Activated CD8-positive, alpha-beta T cell treated with anti-CD3 and anti-CD28 coated beads for 36 hours (primary cell): ENCODE measurements at regions not wholly inside any gene's neighbourhood (a gene's known extent, or its start where the extent isn't known, plus 50 kb on each side); places are given as distances from the start of the nearest gene placed in this dataset.

Source experiments
- ATAC-seq: fragments of 200-7000 bp; cut with Tn5 transposase; one replicate; pipeline ENCODE4 v1.10.0; 2021; ENCODE audit warnings: mild to moderate bottlenecking, moderate library complexity
- CTCF ChIA-PET: fragments of 350-600 bp; sonication (Branson Sonifier 250); formaldehyde crosslinking; loops from one replicate; lab custom pipeline; 2021; ENCODE audit warnings: antibody characterized with exemption; lab: Charles Lee
- POLR2A ChIA-PET: fragments of 350-600 bp; sonication (Branson Sonifier 250); formaldehyde crosslinking; loops from one replicate; lab custom pipeline; 2021; ENCODE audit warnings: antibody characterized with exemption; lab: Charles Lee
- DNase-seq: peaks from one replicate; pipeline ENCODE4 v3.0.0-alpha.2; 2020
- H3K27ac Mint-ChIP-seq: one replicate; pipeline ENCODE4 v1.8.0; 2021; ENCODE audit warnings: mild to moderate bottlenecking, mixed read lengths
- H3K27me3 Mint-ChIP-seq: one replicate; pipeline ENCODE4 v1.8.0; 2021; ENCODE audit warnings: mixed read lengths
- H3K36me3 Mint-ChIP-seq: one replicate; pipeline ENCODE4 v1.8.0; 2021; ENCODE audit warnings: low read depth, mixed read lengths
- H3K4me1 Mint-ChIP-seq: one replicate; pipeline ENCODE4 v1.8.0; 2021; ENCODE audit warnings: low read depth, mixed read lengths
- H3K4me3 Mint-ChIP-seq: one replicate; pipeline ENCODE4 v1.8.0; 2021; ENCODE audit warnings: mild to moderate bottlenecking, moderate library complexity, mixed read lengths
- H3K9me3 Mint-ChIP-seq: one replicate; pipeline ENCODE4 v1.8.0; 2021; ENCODE audit warnings: mixed read lengths
- intact Hi-C: fragments of 100-400 bp; cut with micrococcal nuclease; formaldehyde crosslinking; loops from one replicate; pipeline ENCODE4 v1.10.0; 2022
- TF ChIP-seq, protein P1 (sequence below): fragments of 200-600 bp; IDR thresholded peaks from one replicate; pipeline ENCODE4 v1.8.0; 2022; ENCODE audit warnings: antibody characterized with exemption, mild to moderate bottlenecking

GRCh38 chr3:55167586-55168317 is 239.9 kb upstream of the LRTM1 start:
- TF ChIP-seq, protein P1, sequence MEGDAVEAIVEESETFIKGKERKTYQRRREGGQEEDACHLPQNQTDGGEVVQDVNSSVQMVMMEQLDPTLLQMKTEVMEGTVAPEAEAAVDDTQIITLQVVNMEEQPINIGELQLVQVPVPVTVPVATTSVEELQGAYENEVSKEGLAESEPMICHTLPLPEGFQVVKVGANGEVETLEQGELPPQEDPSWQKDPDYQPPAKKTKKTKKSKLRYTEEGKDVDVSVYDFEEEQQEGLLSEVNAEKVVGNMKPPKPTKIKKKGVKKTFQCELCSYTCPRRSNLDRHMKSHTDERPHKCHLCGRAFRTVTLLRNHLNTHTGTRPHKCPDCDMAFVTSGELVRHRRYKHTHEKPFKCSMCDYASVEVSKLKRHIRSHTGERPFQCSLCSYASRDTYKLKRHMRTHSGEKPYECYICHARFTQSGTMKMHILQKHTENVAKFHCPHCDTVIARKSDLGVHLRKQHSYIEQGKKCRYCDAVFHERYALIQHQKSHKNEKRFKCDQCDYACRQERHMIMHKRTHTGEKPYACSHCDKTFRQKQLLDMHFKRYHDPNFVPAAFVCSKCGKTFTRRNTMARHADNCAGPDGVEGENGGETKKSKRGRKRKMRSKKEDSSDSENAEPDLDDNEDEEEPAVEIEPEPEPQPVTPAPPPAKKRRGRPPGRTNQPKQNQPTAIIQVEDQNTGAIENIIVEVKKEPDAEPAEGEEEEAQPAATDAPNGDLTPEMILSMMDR: no peak
- no peak overlapping the region for H3K27ac Mint-ChIP-seq
- H3K4me3 Mint-ChIP-seq: no peak overlapping the region
- H3K9me3 Mint-ChIP-seq: no peaks in the 10 kb centered on the region
- H3K4me1 Mint-ChIP-seq: no peaks in the 10 kb centered on the region
- ChIA-PET CTCF (no interaction called here), POLR2A (no interaction called here)
- no peaks in the 10 kb centered on the region for H3K36me3 Mint-ChIP-seq
- ATAC-seq (no peak), DNase-seq (no peak)
- intact Hi-C loops: no loop called here
- no peaks in the 10 kb centered on the region for H3K27me3 Mint-ChIP-seq

DNA sequence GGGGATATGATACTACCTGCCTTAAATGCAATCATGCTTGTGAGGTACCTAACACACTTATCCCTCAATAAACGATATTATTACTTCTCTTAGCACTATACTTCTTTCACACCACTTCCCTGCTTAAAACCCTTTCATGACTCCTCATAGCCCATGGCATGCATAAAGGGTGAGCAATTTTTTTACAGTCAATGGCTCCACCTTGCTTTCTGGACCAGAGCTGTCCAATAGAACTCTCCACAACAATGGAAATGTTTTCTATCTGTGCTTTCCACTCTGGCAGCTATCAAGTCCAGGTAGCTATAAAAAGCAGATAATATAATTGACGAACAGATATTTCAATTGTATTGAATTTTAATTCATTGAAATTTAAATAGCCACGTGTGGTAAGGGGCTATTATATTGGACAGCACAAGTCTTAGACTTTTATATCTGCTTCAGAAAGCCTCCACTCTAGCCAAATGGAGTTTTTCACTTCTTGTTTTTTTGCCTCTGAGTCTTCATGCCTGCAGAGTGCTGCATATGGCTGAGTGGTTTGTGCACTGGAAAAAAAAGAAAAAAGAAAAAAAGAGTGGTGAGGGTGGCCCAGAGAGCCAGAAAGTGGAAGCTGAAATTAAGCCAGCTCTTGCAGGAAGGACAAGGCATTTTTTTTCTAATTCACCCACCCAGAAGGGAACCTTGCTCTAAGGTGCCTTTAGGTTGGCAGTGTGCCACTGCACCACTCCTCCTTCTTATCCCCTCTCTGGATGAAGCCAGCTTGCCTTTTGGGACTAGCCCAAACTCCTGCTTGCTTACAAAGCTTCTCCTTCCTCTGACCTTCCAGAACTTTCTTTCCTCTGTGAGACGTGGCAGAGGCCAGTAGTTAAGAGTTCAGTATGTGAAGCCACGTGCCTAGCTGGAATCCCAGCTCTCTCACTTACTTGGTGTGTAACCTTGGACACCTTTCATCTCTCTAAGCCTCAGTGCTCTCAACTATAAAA is 239.0 kb upstream of the LRTM1 start:
- Mint-ChIP-seq H3K36me3 (no peaks in the 10 kb centered on the region), H3K4me1 (no peaks in the 10 kb centered on the region), H3K9me3 (no peaks in the 10 kb centered on the region), H3K27me3 (no peaks in the 10 kb centered on the region), H3K27ac (no peak overlapping the region), H3K4me3 (no peak overlapping the region)
- intact Hi-C loops: no loop called here
- ChIA-PET POLR2A (no interaction called here), CTCF (interaction anchor here (1.4 kb wide), 1 partner anchor 9 kb away, joined by 4 read pairs; no protein-coding TSS in a partner anchor)
- DNase-seq (no peak), ATAC-seq (no peak)
- TF ChIP-seq, protein P1: no peak

DNA sequence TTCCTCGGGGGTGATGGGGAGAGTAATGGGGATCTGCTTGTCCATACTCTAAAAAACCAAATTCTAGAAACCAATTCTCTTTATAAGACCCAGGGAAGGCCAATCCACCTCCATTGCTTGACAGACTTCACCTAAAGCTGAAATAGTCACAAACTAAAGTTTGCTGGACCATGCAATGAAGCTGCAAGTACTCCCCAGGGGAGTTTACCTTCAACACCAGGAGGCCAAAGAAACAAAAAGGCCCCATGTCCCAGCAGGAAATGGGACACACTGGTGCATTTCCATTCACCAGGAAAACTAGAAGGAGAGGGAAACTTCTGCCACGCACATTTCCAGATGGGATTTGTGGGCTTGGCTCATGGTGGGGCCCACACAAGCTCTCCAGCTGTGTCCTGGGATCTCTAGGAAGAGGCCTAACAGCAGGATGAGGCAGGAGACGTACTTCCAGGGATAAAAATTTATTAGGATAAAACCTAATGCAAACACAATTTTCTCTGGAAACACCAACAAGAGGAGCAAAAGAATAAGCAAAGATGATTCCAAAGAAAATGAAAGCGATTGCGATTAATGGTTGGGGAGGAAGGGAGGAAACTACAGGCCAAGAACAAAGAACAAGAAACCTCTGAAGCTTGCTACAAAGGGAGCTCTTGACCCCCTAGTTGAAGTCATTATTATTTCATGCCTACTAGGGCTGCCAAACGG is 238.0 kb upstream of the LRTM1 start:
- CTCF ChIA-PET: interaction anchor here (1.4 kb wide), 1 partner anchor 10 kb away, joined by 4 read pairs; no protein-coding TSS in a partner anchor

DNA sequence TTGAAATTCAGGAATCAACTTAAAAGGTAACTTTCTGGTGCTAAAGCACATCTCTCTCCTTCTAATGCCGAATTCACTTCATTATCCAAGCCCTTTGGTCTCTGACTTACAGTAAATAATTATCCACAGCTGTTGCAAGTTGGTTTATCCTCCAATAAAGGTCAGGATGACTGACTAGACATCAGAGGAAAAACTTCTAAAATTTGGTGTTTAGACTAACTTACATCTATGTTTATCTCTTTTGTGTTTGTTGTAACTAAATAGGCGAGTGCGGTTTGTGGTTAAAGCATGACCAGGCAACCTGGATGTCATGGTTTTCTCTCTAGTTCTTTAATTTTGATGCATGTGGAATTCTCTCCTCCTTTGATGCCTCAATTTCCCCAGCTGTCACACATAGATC is 237.4 kb upstream of the LRTM1 start:
- H3K4me1 Mint-ChIP-seq: no peaks in the 10 kb centered on the region
- intact Hi-C loops: no loop called here
- no peaks in the 10 kb centered on the region for H3K36me3 Mint-ChIP-seq
- ATAC-seq (no peak), DNase-seq (no peak)
- H3K9me3 Mint-ChIP-seq: no peaks in the 10 kb centered on the region
- no peaks in the 10 kb centered on the region for H3K27me3 Mint-ChIP-seq
- ChIA-PET CTCF (no interaction called here), POLR2A (no interaction called here)
- TF ChIP-seq, protein P1: no peak
- H3K27ac Mint-ChIP-seq: no peak overlapping the region
- H3K4me3 Mint-ChIP-seq: no peak overlapping the region

More for the DNA sequence above, 238.0 kb upstream of the LRTM1 start:
- TF ChIP-seq, protein P1: no peak
- no peaks in the 10 kb centered on the region for H3K9me3 Mint-ChIP-seq
- no peaks in the 10 kb centered on the region for H3K4me1 Mint-ChIP-seq
- H3K36me3 Mint-ChIP-seq: no peaks in the 10 kb centered on the region
- no peak overlapping the region for H3K4me3 Mint-ChIP-seq
- POLR2A ChIA-PET: interaction anchor here (0.6 kb wide), 2 partner anchors 15 to 1074 kb away, joined by 3 read pairs; no protein-coding TSS in a partner anchor
- DNase-seq: no peak
- intact Hi-C loops: no loop called here
- H3K27me3 Mint-ChIP-seq: no peaks in the 10 kb centered on the region
- ATAC-seq: no peak
- H3K27ac Mint-ChIP-seq: no peak overlapping the region
